HEK293T (cell line): ENCODE measurements at regions not wholly inside any gene's neighbourhood (a gene's known extent, or its start where the extent isn't known, plus 50 kb on each side); places are given as distances from the start of the nearest gene placed in this dataset.

Experiments
- CTCF ChIA-PET: fragments of 350-600 bp; formaldehyde crosslinking; extraction: SDS; loops from one replicate; lab custom pipeline; 2021; ENCODE audit warnings: antibody characterized with exemption, inconsistent platforms; lab: Yijun Ruan, JAX
- POLR2A ChIA-PET: fragments of 350-600 bp; formaldehyde crosslinking; extraction: SDS; loops from one replicate; lab custom pipeline; 2020; ENCODE audit warnings: antibody characterized with exemption, inconsistent platforms; lab: Yijun Ruan, JAX
- DNase-seq: peaks from one replicate; pipeline ENCODE4 v3.0.0; 2012; ENCODE audit warnings: mixed read lengths; ENCODE audit errors: extremely low spot score
- ARNT ChIP-seq: fragments of 450-650 bp; IDR thresholded peaks from 2 replicates; pipeline ENCODE4 v1.6.1; 2017; ENCODE audit warnings: mild to moderate bottlenecking
- BHLHE40 ChIP-seq: fragments of 450-650 bp; IDR thresholded peaks from 2 replicates; pipeline ENCODE4 v1.6.1; 2016; ENCODE audit warnings: mild to moderate bottlenecking, moderate library complexity, borderline replicate concordance
- CTBP1 ChIP-seq: fragments of 450-650 bp; IDR thresholded peaks from 2 replicates; pipeline ENCODE4 v1.6.1; 2016; ENCODE audit warnings: borderline replicate concordance
- ELF4 ChIP-seq: fragments of 450-650 bp; IDR thresholded peaks from 2 replicates; pipeline ENCODE4 v1.6.1; 2017; ENCODE audit warnings: antibody characterized with exemption
- FOXA1 ChIP-seq: fragments of 450-650 bp; IDR thresholded peaks from 2 replicates; pipeline ENCODE4 v1.6.1; 2016; ENCODE audit warnings: mild to moderate bottlenecking
- FOXK2 ChIP-seq: fragments of 450-650 bp; IDR thresholded peaks from 2 replicates; pipeline ENCODE4 v1.6.1; 2016; ENCODE audit warnings: mild to moderate bottlenecking
- FOXM1 ChIP-seq: fragments of 450-650 bp; IDR thresholded peaks from 2 replicates; pipeline ENCODE4 v1.6.1; 2017; ENCODE audit warnings: mild to moderate bottlenecking, borderline replicate concordance
- HDGF ChIP-seq: fragments of 450-650 bp; IDR thresholded peaks from 2 replicates; pipeline ENCODE4 v1.6.1; 2017; ENCODE audit warnings: antibody characterized with exemption, borderline replicate concordance
- L3MBTL2 ChIP-seq: fragments of 450-650 bp; conservative IDR thresholded peaks from 2 replicates; pipeline ENCODE4 v1.6.1; 2016; ENCODE audit warnings: mild to moderate bottlenecking
- LEF1 ChIP-seq: fragments of 450-650 bp; IDR thresholded peaks from 2 replicates; pipeline ENCODE4 v1.6.1; 2017; ENCODE audit warnings: mild to moderate bottlenecking, borderline replicate concordance
- NFRKB ChIP-seq: fragments of 450-650 bp; IDR thresholded peaks from 2 replicates; pipeline ENCODE4 v1.6.1; 2016; ENCODE audit warnings: mild to moderate bottlenecking, moderate library complexity
- PKNOX1 ChIP-seq: fragments of 450-650 bp; IDR thresholded peaks from 2 replicates; pipeline ENCODE4 v1.6.1; 2016
- SP1 ChIP-seq: fragments of 450-650 bp; IDR thresholded peaks from 2 replicates; pipeline ENCODE4 v1.6.1; 2017
- SUZ12 ChIP-seq: fragments of 450-650 bp; IDR thresholded peaks from 2 replicates; pipeline ENCODE4 v1.6.1; 2016; ENCODE audit warnings: mild to moderate bottlenecking
- TARDBP ChIP-seq: fragments of 450-650 bp; IDR thresholded peaks from 2 replicates; pipeline ENCODE4 v1.6.1; 2016
- ZNF384 ChIP-seq: fragments of 450-650 bp; IDR thresholded peaks from 2 replicates; pipeline ENCODE4 v1.6.1; 2016

GRCh38 chr2:83470928-83471327 lies 988.2 kb downstream of the SUCLG1 start:
- CTCF ChIA-PET = no interaction called here
- no peak for DNase-seq
- TF ChIP-seq TARDBP = no peak
- POLR2A ChIA-PET = no interaction called here

GRCh38 chr2:83464444-83464843 lies 994.6 kb downstream of the SUCLG1 start:
- ChIA-PET POLR2A (no interaction called here), CTCF (no interaction called here)
- TF ChIP-seq PKNOX1 = no peak
- no peak for TF ChIP-seq FOXK2
- TF ChIP-seq SUZ12 = no peak
- no peak for TF ChIP-seq TARDBP
- TF ChIP-seq ARNT = no peak
- no peak for TF ChIP-seq HDGF
- TF ChIP-seq CTBP1 = no peak
- TF ChIP-seq NFRKB = no peak
- no peak for TF ChIP-seq FOXA1
- TF ChIP-seq SP1 = no peak
- no peak for TF ChIP-seq LEF1
- no peak for TF ChIP-seq ELF4
- DNase-seq = no peak

- ChIA-PET POLR2A (no interaction called here), CTCF (interaction anchor here (0.6 kb wide), 1 partner anchor 842 kb away, joined by 3 read pairs; no protein-coding TSS in a partner anchor)
- TF ChIP-seq SP1 (no peak), LEF1 (no peak), FOXA1 (no peak), PKNOX1 (no peak), L3MBTL2 (no peak), FOXK2 (no peak), ELF4 (no peak), TARDBP (no peak), NFRKB (no peak), BHLHE40 (no peak), ARNT (no peak), FOXM1 (no peak), ZNF384 (no peak), HDGF (no peak), CTBP1 (no peak), SUZ12 (no peak)
- DNase-seq = no peak
Observed at GRCh38 chr2:83462881-83463280, 996.2 kb downstream of the SUCLG1 start.

- ChIA-PET CTCF (no interaction called here), POLR2A (no interaction called here)
- no peak for TF ChIP-seq FOXA1
- no peak for TF ChIP-seq L3MBTL2
- no peak for DNase-seq
Observed at GRCh38 chr2:83461135-83461534, 997.9 kb downstream of the SUCLG1 start.

GRCh38 chr2:83459456-83459855 lies 999.6 kb downstream of the SUCLG1 start:
- DNase-seq = no peak
- TF ChIP-seq BHLHE40 (no peak), FOXA1 (no peak), HDGF (no peak), ARNT (no peak), ELF4 (no peak), ZNF384 (no peak)
- ChIA-PET CTCF (no interaction called here), POLR2A (no interaction called here)

- ChIA-PET CTCF (no interaction called here), POLR2A (no interaction called here)
- TF ChIP-seq NFRKB (no peak), CTBP1 (no peak), FOXK2 (no peak), FOXM1 (no peak), SP1 (no peak)
- no peak for DNase-seq
Observed at GRCh38 chr2:83435989-83436388, 1023.1 kb downstream of the SUCLG1 start.

GRCh38 chr2:83420993-83421392 lies 1038.1 kb downstream of the SUCLG1 start:
- no peak for DNase-seq
- POLR2A ChIA-PET = no interaction called here
- CTCF ChIA-PET = no interaction called here
- TF ChIP-seq SP1 = no peak
- TF ChIP-seq LEF1 = no peak
- TF ChIP-seq L3MBTL2 = no peak
- no peak for TF ChIP-seq TARDBP
- TF ChIP-seq ZNF384 = no peak
- TF ChIP-seq SUZ12 = no peak
- no peak for TF ChIP-seq ARNT
- TF ChIP-seq CTBP1 = no peak
- TF ChIP-seq NFRKB = no peak
- TF ChIP-seq ELF4 = no peak

GRCh38 chr2:83394134-83394904 lies 1064.8 kb downstream of the SUCLG1 start:
- POLR2A ChIA-PET = no interaction called here
- TF ChIP-seq L3MBTL2 (no peak), SUZ12 (no peak), FOXM1 (no peak), SP1 (no peak)
- no peak for DNase-seq
- CTCF ChIA-PET = no interaction called here
